Esophagus (tissue), 2 donors: ENCODE measurements at regions not wholly inside any gene's neighbourhood (a gene's known extent, or its start where the extent isn't known, plus 50 kb on each side); places are given as distances from the start of the nearest gene placed in this dataset.

Experiments used
- H3K27ac ChIP-seq, 2 donors: one replicate each; pipeline ENCODE4 v1.5.1; 2013; ENCODE audit warnings: low read depth in 2 of 2, mild to moderate bottlenecking in 2 of 2, inconsistent platforms in 1 of 2, low read length in 1 of 2, moderate library complexity in 1 of 2
- H3K27me3 ChIP-seq, 2 donors: one replicate each; pipeline ENCODE4 v1.6.1; 2013; ENCODE audit warnings: low read length in 2 of 2, control low read depth in 1 of 2, mild to moderate bottlenecking in 1 of 2; ENCODE audit not compliant: insufficient read depth in 2 of 2, control insufficient read depth in 1 of 2
- H3K36me3 ChIP-seq, 2 donors: one replicate each; pipeline ENCODE4 v1.6.1; 2013; ENCODE audit warnings: low read length in 1 of 2; ENCODE audit not compliant: control insufficient read depth in 2 of 2, insufficient read depth in 2 of 2
- H3K4me1 ChIP-seq, 2 donors: one replicate each; pipeline ENCODE4 v1.6.1; 2013; ENCODE audit warnings: low read length in 1 of 2; ENCODE audit not compliant: control insufficient read depth in 2 of 2, insufficient read depth in 2 of 2
- H3K4me3 ChIP-seq, 2 donors: one replicate each; pipeline ENCODE4 v1.5.1; 2013; ENCODE audit warnings: low read length in 2 of 2, mild to moderate bottlenecking in 2 of 2, low read depth in 1 of 2, moderate library complexity in 1 of 2
- H3K9me3 ChIP-seq, 2 donors: one replicate each; pipeline ENCODE4 v1.6.1; 2013; ENCODE audit warnings: mild to moderate bottlenecking in 2 of 2, low read depth in 1 of 2, low read length in 1 of 2, moderate library complexity in 1 of 2; ENCODE audit not compliant: control insufficient read depth in 2 of 2, insufficient read depth in 1 of 2
- WGBS, 2 donors: extraction: QIAGEN DNeasy Blood & Tissue Kit; methylation state at CpG; one replicate each; pipeline ENCODE4 v1.1.7; 2013; 5-methylcytosine and 5-hydroxymethylcytosine counted together
- donor health status: healthy with polysubstance abuse.
- donor health status: Bipolar disorder and iron deficiency.

- no peaks in the 10 kb centered on the region for H3K4me1 ChIP-seq
- H3K27me3 ChIP-seq = no peaks in the 10 kb centered on the region
- H3K36me3 ChIP-seq = no peaks in the 10 kb centered on the region
- H3K27ac ChIP-seq = no peak overlapping the region
- 59 to 65% methylated on average over 5 of the region's 5 CpGs for WGBS, 2 donors
- H3K4me3 ChIP-seq = no peak overlapping the region
- H3K9me3 ChIP-seq = no peaks in the 10 kb centered on the region
Measured at GRCh38 chr7:18290223-18290622, 205.3 kb upstream of the HDAC9 start.

- H3K4me3 ChIP-seq = no peak overlapping the region
- H3K4me1 ChIP-seq = no peaks in the 10 kb centered on the region
- no peak overlapping the region for H3K27ac ChIP-seq
- no peaks in the 10 kb centered on the region for H3K9me3 ChIP-seq
- WGBS, 2 donors = 77 to 85% methylated on average over 1 of the region's 1 CpG
- H3K27me3 ChIP-seq = no peaks in the 10 kb centered on the region
- H3K36me3 ChIP-seq = no peaks in the 10 kb centered on the region
Measured at GRCh38 chr7:18290865-18291264, 204.7 kb upstream of the HDAC9 start.

- WGBS, 2 donors = 43 to 53% methylated on average over 2 of the region's 2 CpGs
- Histone ChIP-seq H3K4me3 (no peak overlapping the region), H3K27ac (no peak overlapping the region), H3K27me3 (no peaks in the 10 kb centered on the region), H3K36me3 (no peaks in the 10 kb centered on the region), H3K4me1 (no peaks in the 10 kb centered on the region), H3K9me3 (no peaks in the 10 kb centered on the region)
Measured at GRCh38 chr7:18292584-18292983, 203.0 kb upstream of the HDAC9 start.

GRCh38 chr7:18293759-18294158 lies 201.8 kb upstream of the HDAC9 start:
- WGBS, 2 donors = 90 to 93% methylated on average over 2 of the region's 2 CpGs

GRCh38 chr7:18294411-18294810 lies 201.1 kb upstream of the HDAC9 start:
- 83 to 88% methylated on average over 4 of the region's 4 CpGs for WGBS, 2 donors
- no peaks in the 10 kb centered on the region for H3K36me3 ChIP-seq

More at GRCh38 chr7:18293759-18294158, 201.8 kb upstream of the HDAC9 start:
- H3K9me3 ChIP-seq = no peaks in the 10 kb centered on the region
- H3K4me1 ChIP-seq = no peaks in the 10 kb centered on the region
- no peaks in the 10 kb centered on the region for H3K36me3 ChIP-seq
- H3K4me3 ChIP-seq = no peak overlapping the region
- H3K27me3 ChIP-seq = no peaks in the 10 kb centered on the region
- H3K27ac ChIP-seq = no peak overlapping the region

GRCh38 chr7:18295781-18296423 lies 199.6 kb upstream of the HDAC9 start:
- 57 to 76% methylated on average over 3 of the region's 3 CpGs for WGBS, 2 donors

More at GRCh38 chr7:18294411-18294810, 201.1 kb upstream of the HDAC9 start:
- H3K4me1 ChIP-seq = no peaks in the 10 kb centered on the region
- no peak overlapping the region for H3K4me3 ChIP-seq
- no peaks in the 10 kb centered on the region for H3K27me3 ChIP-seq
- no peak overlapping the region for H3K27ac ChIP-seq
- H3K9me3 ChIP-seq = no peaks in the 10 kb centered on the region

GRCh38 chr7:18302097-18302496 lies 193.5 kb upstream of the HDAC9 start:
- Histone ChIP-seq H3K4me3 (no peak overlapping the region), H3K36me3 (no peaks in the 10 kb centered on the region), H3K27ac (no peak overlapping the region), H3K4me1 (no peaks in the 10 kb centered on the region), H3K9me3 (no peaks in the 10 kb centered on the region), H3K27me3 (no peaks in the 10 kb centered on the region)
- WGBS, 2 donors = 60 to 69% methylated on average over 2 of the region's 2 CpGs

More at GRCh38 chr7:18295781-18296423, 199.6 kb upstream of the HDAC9 start:
- no peak overlapping the region for H3K4me3 ChIP-seq
- no peaks in the 10 kb centered on the region for H3K4me1 ChIP-seq
- no peaks in the 10 kb centered on the region for H3K27me3 ChIP-seq
- no peaks in the 10 kb centered on the region for H3K9me3 ChIP-seq
- no peak overlapping the region for H3K27ac ChIP-seq
- H3K36me3 ChIP-seq = no peaks in the 10 kb centered on the region

GRCh38 chr7:18305866-18306265 lies 189.7 kb upstream of the HDAC9 start:
- Histone ChIP-seq H3K27ac (no peak overlapping the region), H3K9me3 (no peaks in the 10 kb centered on the region), H3K4me3 (no peak overlapping the region), H3K4me1 (no peaks in the 10 kb centered on the region), H3K27me3 (no peaks in the 10 kb centered on the region), H3K36me3 (no peaks in the 10 kb centered on the region)
- 65 to 66% methylated on average over 3 of the region's 3 CpGs for WGBS, 2 donors

- Histone ChIP-seq H3K4me3 (no peak overlapping the region), H3K36me3 (no peaks in the 10 kb centered on the region), H3K4me1 (no peaks in the 10 kb centered on the region), H3K27me3 (no peaks in the 10 kb centered on the region), H3K9me3 (no peaks in the 10 kb centered on the region), H3K27ac (no peak overlapping the region)
- 79 to 84% methylated on average over 2 of the region's 2 CpGs for WGBS, 2 donors
Measured at GRCh38 chr7:18306696-18307095, 188.9 kb upstream of the HDAC9 start.

GRCh38 chr7:18308938-18309337 lies 186.6 kb upstream of the HDAC9 start:
- H3K4me1 ChIP-seq = no peaks in the 10 kb centered on the region
- H3K27ac ChIP-seq = no peak overlapping the region
- WGBS, 2 donors = 45% methylated on average over 5 of the region's 5 CpGs
- no peaks in the 10 kb centered on the region for H3K9me3 ChIP-seq
- H3K36me3 ChIP-seq = no peaks in the 10 kb centered on the region
- H3K27me3 ChIP-seq = no peaks in the 10 kb centered on the region
- H3K4me3 ChIP-seq = no peak overlapping the region
